ENCODE measurements at regions not wholly inside any gene's neighbourhood (a gene's known extent, or its start where the extent isn't known, plus 50 kb on each side); places are given as distances from the start of the nearest gene placed in this dataset.

- DNase-seq (ENCODE audit: low read depth), result no peak
Observed at GRCh38 chr2:225971433-225971832, 571.9 kb downstream of the NYAP2 start.

DNA sequence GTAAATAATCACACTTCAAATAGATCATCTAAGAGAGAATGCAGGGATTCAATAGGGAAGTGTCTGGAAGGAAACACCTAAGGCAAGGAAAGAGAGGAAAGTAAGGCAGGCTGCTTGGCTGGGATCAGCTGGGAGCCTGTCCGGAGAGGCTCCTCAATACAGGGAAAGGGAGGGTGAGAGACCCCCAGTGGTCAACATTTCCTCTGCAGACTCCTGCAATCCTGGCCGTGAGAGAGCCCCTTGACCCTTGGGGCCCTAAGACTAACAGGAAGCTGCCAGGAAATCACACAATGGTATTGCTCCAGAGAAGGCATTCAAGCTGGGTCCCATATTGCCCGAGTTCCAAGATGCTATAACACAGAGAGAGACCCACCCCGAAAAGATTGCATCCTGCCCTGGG is 549.4 kb downstream of the NYAP2 start:
- no peak for DNase-seq (ENCODE audit: low read depth)

- no peak for DNase-seq (ENCODE audit: low read depth)
Observed at GRCh38 chr2:225938991-225939390, 539.5 kb downstream of the NYAP2 start.

DNA sequence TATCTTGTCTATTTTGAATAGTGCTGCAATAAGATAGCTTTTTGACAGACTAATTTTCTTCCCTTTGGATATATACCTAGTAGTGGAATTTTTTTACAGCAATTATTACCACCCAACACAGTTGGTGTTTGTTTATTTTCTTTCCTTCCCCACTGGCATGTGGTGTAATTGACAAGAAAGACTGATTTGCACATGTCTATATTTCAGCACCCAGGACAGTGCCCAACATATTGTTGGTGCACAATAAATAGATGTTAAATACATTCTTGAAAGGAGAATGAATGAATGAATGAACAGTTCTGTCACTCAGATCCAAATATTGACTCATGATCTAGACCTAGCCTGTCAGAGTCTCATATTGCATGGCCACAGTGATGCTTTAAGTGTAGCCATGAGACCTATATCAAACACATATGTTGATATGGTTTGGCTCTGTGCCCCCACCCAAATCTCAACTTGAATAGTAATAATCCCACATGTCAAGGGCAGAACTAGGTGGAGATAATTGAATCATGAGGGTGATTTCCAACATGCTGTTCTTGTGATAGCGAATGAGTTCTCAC is 538.2 kb downstream of the NYAP2 start:
- no peak for DNase-seq (ENCODE audit: low read depth)

GRCh38 chr2:225932811-225933413 is 533.4 kb downstream of the NYAP2 start:
- no peak for DNase-seq (ENCODE audit: low read depth)

DNA sequence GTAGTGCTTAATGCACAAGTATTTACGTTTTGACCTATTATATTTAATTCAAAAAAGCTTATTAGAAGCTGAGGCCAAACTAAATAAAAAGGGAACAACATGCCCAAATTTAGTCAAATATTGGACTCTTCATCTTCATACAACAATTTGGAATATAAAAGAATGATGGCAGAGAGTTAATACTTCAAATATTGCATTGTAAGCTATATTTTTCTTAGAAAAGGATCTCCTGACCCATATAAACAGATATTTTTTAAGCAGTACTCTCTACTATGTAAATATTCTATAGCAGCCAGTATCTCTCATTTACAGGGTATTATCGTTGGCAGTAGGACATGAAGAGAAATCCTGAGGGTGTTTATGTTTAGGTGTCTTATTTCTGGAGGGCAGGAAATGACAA is 531.2 kb downstream of the NYAP2 start:
- DNase-seq (ENCODE audit: low read depth), result no peak

GRCh38 chr2:225920621-225921220 is 521.2 kb downstream of the NYAP2 start:
- no peak for DNase-seq (ENCODE audit: low read depth)

DNA sequence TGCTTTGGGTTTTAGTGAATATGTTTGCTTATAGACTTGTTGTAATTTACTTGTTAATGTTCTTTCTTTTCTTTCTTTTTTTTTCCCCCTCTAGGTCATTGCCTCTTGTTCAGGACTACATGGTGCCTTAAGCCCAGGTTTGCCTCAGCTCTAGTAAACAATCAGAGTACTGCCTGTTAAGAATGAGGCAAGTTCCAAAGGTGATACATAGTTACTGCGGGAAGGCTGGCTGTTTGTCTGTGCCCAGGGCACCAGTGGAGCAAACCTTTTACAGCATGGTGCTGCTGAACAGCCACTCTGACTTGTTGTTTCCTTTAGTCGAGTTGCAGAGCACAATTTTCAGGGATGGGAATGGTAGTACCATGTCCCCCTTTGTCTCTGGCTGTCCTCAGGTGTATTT is 517.2 kb downstream of the NYAP2 start:
- no peak for DNase-seq (ENCODE audit: low read depth)

DNA sequence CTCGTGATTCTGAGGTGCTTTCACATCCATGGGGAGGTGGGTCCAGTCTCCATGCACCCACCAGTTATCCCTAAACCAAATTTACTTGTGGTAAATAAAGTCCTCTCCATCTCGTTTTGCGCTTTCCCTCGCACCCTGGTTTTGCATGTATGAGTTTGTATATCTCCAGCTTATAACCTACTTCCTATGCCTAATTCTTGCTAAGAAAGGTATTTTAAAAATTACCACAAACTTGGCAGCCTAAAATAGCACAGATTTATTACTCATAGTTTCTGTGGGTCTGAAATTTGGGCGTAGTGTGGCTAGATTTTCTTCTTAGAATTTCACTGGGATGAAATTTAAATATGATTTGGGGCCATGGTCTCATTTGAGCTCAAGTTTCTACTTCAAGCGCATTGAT is 511.5 kb downstream of the NYAP2 start:
- DNase-seq (ENCODE audit: low read depth), result no peak

- no peak for DNase-seq (ENCODE audit: low read depth)
Observed at GRCh38 chr2:225895126-225895525, 495.6 kb downstream of the NYAP2 start.

- DNase-seq (ENCODE audit: low read depth), result no peak
Observed at GRCh38 chr2:225894236-225894980, 494.9 kb downstream of the NYAP2 start.

DNA sequence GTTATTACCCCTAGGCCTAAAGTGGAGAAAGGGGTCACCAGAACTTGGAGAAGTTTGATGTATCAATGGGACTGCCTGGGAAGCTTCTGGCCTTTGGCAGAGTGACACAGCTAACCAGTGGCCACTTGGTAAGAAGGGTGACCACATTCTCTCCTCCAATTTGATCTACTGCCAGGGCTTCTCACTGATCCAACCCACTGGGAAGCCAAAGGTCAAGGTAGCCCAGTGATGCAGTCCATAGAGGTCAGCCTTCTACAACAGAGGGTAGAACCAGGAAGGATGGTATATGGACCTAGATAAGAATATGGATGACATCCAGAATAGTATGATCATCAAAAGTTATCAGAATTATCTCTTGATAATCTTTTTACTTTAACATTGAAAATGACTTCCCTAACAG is 493.6 kb downstream of the NYAP2 start:
- DNase-seq (ENCODE audit: low read depth), result no peak

DNA sequence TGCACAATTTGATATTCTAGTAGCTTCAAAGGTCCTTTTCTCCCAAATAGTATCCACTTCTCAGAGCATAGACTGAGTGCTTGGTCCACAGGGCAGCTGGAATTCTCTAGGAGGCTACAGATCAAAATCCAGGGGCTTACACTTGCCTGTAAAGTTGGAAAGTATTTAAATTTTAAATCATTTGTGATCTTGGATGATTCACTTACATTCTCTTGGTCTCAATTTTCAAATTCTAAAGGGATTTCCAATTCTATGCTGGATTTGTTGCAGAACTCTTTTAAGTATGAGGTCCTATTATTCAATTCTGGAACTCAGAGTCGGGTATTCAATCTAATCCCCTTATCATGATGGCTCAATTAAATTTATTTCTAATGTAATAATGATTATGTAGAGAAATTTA is 492.3 kb downstream of the NYAP2 start:
- no peak for DNase-seq (ENCODE audit: low read depth)

- DNase-seq (ENCODE audit: low read depth), result no peak
Observed at GRCh38 chr2:225891013-225891412, 491.5 kb downstream of the NYAP2 start.

GRCh38 chr2:225889452-225889851 is 489.9 kb downstream of the NYAP2 start:
- DNase-seq (ENCODE audit: low read depth), result no peak

- DNase-seq (ENCODE audit: low read depth), result no peak
Observed at GRCh38 chr2:225867071-225867470, 467.6 kb downstream of the NYAP2 start.

DNA sequence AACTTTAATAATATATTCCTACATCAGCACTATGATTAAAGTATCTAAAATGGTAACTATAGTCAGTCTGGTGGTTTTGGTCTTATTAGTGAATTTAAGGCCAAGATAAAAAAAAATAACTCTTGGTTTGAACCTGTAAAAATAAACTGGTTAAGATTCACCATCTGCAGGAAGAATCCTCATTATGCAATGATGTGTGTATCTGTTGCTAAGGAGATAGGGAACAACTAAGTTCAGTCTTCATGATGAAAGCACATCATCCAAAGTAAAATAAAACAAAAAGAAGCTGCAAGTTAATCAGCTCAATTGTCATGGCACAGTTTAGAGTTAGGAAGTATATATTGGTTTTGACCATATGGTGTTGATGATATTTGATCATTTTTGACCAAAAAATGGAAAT is 466.0 kb downstream of the NYAP2 start:
- no peak for DNase-seq (ENCODE audit: low read depth)

DNA sequence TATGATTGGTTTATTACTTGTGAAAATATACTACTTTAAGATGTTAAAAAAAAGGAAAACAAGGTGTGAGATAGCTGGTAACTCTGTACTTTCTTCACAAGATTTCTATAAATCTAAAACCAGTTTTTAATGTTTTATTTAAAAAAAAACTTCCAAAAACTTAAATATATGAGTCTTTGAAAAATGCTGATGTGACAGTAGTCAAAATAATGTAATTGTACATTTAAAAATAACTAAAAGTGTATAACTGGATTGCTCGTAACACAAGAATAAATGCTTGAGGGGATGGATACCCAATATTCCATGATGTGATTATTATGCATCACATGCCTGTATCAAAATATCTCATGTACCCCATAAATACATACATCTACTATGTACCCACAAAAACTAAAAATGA is 464.9 kb downstream of the NYAP2 start:
- DNase-seq (ENCODE audit: low read depth), result no peak

GRCh38 chr2:225842939-225843338 is 443.4 kb downstream of the NYAP2 start:
- DNase-seq (ENCODE audit: low read depth), result no peak

DNA sequence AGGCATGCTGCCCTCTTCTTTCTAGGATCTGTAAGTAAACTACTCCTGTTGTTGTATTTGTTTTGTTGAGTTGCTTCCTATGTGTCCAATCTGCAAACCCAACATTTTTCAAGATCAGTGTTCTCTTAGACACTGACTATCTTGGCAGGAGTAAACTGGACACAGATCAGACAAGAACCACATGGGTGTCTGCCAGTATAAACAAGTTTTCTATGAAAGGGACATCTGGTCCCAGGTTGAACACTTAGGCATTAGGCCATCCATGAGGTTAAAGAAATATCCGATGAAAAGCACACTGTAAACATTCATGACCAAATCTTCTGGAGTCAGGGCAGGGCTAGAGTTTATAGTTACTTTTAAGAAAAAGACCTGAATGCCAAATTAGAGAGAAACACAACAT is 441.8 kb downstream of the NYAP2 start:
- DNase-seq (ENCODE audit: low read depth), result no peak

DNA sequence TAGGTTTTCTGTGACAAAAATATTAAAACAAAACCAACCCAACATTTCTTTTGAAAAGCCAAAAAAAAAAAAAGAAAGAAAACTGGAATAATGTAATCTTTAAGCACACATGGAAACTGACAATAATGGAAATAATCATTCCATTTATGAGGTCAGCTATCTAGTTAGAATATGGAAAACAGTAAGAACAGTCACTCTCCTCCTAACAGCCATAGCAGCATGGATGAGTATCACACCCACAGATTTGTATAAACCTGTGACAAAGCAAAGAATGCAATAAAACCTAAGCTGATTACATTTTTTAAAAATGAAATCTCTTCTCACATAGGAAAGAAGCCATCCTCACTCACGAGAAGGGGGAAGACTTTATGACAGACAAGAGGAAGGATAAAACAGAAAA is 437.8 kb downstream of the NYAP2 start:
- DNase-seq (ENCODE audit: low read depth), result no peak

GRCh38 chr2:225824748-225825449 is 425.4 kb downstream of the NYAP2 start:
- no peak for DNase-seq (ENCODE audit: low read depth)

DNA sequence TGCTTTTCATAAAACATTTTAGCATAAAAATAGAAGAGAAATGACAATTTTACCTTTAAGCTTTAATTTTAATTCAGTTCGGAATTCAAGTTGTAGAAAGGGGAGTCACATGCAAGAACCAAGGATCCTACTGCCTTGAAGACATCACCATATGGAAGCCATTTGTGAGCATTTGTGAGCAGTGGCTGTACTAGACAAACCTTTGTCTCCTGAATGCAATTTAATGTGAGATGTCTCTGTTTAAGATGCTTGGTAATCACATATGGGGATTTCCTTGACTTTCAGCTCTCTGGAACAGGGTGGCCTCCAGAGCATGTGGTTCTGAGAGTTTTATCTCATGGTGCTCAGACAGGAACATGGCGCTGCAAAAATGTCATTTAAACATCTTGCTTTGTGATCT is 421.8 kb downstream of the NYAP2 start:
- no peak for DNase-seq (ENCODE audit: low read depth)

Data from activated T-cell treated with anti-CD3 and anti-CD28 coated beads for 48 hours (primary cell).